COR-L47 (cell line): ENCODE measurements at regions not wholly inside any gene's neighbourhood (a gene's known extent, or its start where the extent isn't known, plus 50 kb on each side); places are given as distances from the start of the nearest gene placed in this dataset.
A peak's percentile ranks its signal among the peaks of the same experiment; 100 is the strongest.

Source experiments
- DNase-seq: peaks from one replicate; lab custom pipeline; 2025; lab: John Stamatoyannopoulos, UW

- DNase-seq = no peak
Observed at GRCh38 chr11:122523846-122524805, 131.4 kb upstream of the UBASH3B start.

- no peak for DNase-seq
Observed at GRCh38 chr11:122521626-122522025, 133.9 kb upstream of the UBASH3B start.

- no peak for DNase-seq
Observed at GRCh38 chr11:122517403-122518379, 137.8 kb upstream of the UBASH3B start.

- DNase-seq = no peak
Observed at GRCh38 chr11:122516686-122517085, 138.8 kb upstream of the UBASH3B start.

DNA sequence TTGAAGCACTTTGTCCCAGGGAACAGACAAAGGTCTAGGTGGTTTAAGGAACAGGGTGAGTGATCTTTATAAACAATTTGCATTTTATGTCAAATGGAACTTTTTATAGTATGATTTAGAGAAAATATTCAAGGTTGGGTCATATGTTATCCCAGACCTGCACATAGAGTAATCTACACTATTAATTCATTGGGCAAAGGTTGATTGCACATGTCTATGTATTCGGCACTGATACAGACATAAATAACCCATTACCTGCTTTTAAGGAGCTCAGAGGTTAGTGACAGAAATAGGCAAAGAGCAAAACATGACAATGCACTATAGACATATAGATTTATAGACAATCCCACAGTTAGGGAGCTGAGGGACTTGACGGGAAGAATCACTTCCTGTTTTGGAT lies 141.5 kb upstream of the UBASH3B start:
- DNase-seq = no peak

- DNase-seq = no peak
Observed at GRCh38 chr11:122513328-122513727, 142.2 kb upstream of the UBASH3B start.

- DNase-seq = no peak
Observed at GRCh38 chr11:122512688-122513087, 142.8 kb upstream of the UBASH3B start.

- no peak for DNase-seq
Observed at GRCh38 chr11:122509899-122510298, 145.6 kb upstream of the UBASH3B start.

- DNase-seq = no peak
Observed at GRCh38 chr11:122509091-122509490, 146.4 kb upstream of the UBASH3B start.

GRCh38 chr11:122505304-122506006 lies 150.1 kb upstream of the UBASH3B start:
- peak; percentile 39 for DNase-seq

GRCh38 chr11:122494221-122494620 lies 161.3 kb upstream of the UBASH3B start:
- no peak for DNase-seq

DNA sequence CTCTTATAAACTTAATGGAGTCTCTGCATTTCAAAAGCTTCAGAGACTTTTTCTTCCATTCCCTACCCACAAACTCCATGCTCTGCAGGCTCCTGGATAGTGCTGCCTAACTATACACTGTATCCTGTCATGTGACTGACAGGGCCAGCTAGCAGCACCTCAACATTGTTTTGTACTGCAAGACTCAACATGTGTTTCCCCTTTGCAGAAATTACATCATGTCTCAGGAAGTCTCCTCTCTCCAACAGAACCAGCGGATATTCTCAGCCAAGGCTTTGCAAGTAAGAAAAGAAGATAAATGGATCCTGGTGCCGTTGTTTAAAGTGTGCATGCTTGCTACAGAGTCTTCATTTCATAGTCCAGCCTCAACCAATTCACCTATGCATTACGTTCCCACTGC lies 164.0 kb upstream of the UBASH3B start:
- DNase-seq = no peak

DNA sequence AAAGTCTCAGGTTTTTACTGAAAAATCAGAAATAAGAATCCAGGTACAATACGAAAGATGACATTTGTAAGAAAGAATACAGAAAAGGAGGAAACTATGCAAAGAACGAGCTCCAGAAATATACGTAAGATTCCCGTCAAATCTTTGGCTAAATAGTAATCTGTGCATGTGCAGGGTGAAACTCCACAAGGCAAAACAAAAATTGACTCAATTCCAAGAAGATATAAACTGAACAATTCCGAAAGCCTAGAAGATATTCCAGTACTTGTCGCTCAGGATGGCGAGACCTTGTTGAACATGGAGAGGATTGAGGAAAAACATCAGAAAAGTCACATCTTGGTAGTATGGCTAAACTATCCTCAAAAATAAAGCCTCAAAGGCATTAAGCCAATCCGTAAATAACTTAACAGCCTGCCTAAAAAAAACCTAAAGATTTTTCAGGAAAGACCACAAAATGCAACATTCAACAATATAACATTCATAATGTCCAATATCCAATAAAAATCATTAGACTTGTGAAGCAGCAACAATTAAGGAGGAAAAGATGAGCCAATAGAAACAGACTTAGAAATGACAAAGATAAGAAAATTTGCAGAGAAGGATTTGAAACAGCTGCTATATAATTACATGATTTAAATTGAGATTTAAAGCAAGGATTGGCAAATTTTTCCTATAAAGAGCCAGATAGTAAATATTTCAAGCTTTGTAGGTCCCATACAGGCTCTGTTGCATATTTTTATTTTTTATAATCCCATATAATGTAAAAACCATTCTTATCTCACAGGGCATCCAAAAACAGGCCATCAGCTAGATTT lies 166.4 kb upstream of the UBASH3B start:
- no peak for DNase-seq

GRCh38 chr11:122487669-122488068 lies 167.9 kb upstream of the UBASH3B start:
- no peak for DNase-seq

DNA sequence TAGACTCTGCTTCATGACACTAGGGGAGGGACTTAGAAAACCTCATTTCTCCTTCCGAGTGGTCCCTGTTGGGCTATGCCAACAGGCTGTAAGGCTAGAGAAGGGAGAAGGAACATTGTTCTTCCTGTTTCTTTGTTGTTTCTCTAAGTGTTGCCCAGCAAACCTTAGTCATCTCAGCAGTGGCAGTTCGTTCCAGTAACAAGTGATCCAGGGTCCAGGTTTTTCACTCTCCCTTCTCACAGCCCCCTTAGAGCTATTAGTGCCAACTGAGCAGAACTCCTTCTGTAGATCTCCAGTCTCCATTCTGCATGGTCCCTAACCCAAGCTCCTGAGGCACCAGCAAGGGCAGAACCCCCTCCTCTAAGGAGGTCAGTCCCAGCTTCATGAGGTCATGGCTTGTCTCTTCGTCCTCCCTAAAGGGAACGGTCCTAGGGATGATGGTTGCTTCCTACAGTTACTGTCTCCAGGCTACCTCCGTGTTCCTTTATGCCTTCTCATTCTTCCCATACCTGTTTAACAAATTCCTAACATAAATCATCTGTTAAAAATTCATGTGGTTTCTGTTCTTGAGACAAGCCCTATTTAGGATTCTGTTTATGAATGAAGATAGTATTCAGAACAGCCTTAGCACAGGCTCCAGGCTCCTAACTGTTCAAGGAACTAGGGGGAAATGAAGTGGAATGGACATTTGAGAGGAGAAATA lies 168.6 kb upstream of the UBASH3B start:
- DNase-seq = no peak

DNA sequence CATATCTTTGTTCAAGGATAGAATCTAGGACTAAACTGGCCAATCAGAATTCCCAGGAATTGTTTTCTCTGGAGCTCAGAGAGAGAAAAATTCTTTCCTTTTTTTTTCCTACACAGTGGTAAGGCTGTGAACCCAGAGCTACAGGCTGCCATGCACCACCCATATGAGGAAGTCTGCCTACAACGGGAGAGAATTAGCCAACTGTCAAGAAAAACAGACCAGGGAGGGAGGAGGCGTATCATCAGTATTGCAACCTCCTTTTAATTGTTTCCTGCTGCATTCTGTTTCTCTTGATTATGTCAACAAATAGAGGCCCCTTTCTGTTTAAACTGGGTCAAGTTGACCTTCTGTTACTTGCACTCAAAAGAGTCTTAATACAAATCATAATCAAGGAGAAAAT lies 176.5 kb upstream of the UBASH3B start:
- DNase-seq = no peak

GRCh38 chr11:122468965-122469364 lies 186.6 kb upstream of the UBASH3B start:
- no peak for DNase-seq

GRCh38 chr11:122463530-122463929 lies 192.0 kb upstream of the UBASH3B start:
- no peak for DNase-seq

- DNase-seq = no peak
Observed at GRCh38 chr11:122459064-122459463, 196.5 kb upstream of the UBASH3B start.

GRCh38 chr11:122453586-122453985 lies 201.9 kb upstream of the UBASH3B start:
- DNase-seq = no peak
